RCC 7860 (cell line): ENCODE measurements at regions not wholly inside any gene's neighbourhood (a gene's known extent, or its start where the extent isn't known, plus 50 kb on each side); places are given as distances from the start of the nearest gene placed in this dataset.

ENCODE experiments used
- DNase-seq: peaks from one replicate; pipeline ENCODE4 v3.0.0-alpha.2; 2015; ENCODE audit warnings: low spot score
- FAIRE-seq: peaks from 2 replicates; lab custom pipeline; 2012; peaks lifted over from hg19 to GRCh38; lab: Jason Lieb, UNC

- DNase-seq (no peak), FAIRE-seq (no peak)
Observed at GRCh38 chr7:142606081-142606480, 143.2 kb upstream of the PRSS1 start.

GRCh38 chr7:142604671-142605070 is 144.6 kb upstream of the PRSS1 start:
- DNase-seq (no peak), FAIRE-seq (no peak)

GRCh38 chr7:142603870-142604448 is 145.3 kb upstream of the PRSS1 start:
- peak; percentile 38 for DNase-seq
- FAIRE-seq, result no peak

- FAIRE-seq, result no peak
- DNase-seq, result no peak
Observed at GRCh38 chr7:142602756-142603155, 146.5 kb upstream of the PRSS1 start.

GRCh38 chr7:142602183-142602582 is 147.1 kb upstream of the PRSS1 start:
- no peak for DNase-seq
- no peak for FAIRE-seq

- FAIRE-seq, result no peak
- peak; percentile 31 for DNase-seq
Observed at GRCh38 chr7:142598297-142598696, 151.0 kb upstream of the PRSS1 start.

- FAIRE-seq (no peak), DNase-seq (no peak)
Observed at GRCh38 chr7:142597547-142597946, 151.7 kb upstream of the PRSS1 start.

GRCh38 chr7:142595816-142596516 is 153.3 kb upstream of the PRSS1 start:
- DNase-seq (no peak), FAIRE-seq (no peak)

GRCh38 chr7:142594078-142594477 is 155.2 kb upstream of the PRSS1 start:
- FAIRE-seq (no peak), DNase-seq (no peak)

- no peak for FAIRE-seq
- DNase-seq, result no peak
Observed at GRCh38 chr7:142593106-142593505, 156.2 kb upstream of the PRSS1 start.

- DNase-seq (no peak), FAIRE-seq (no peak)
Observed at GRCh38 chr7:142592664-142593063, 156.6 kb upstream of the PRSS1 start.

GRCh38 chr7:142592231-142592630 is 157.0 kb upstream of the PRSS1 start:
- FAIRE-seq (no peak), DNase-seq (no peak)

- DNase-seq, result no peak
Observed at GRCh38 chr7:142590830-142591457, 158.3 kb upstream of the PRSS1 start.

GRCh38 chr7:142590077-142590476 is 159.2 kb upstream of the PRSS1 start:
- FAIRE-seq, result no peak

More at GRCh38 chr7:142590830-142591457, 158.3 kb upstream of the PRSS1 start:
- no peak for FAIRE-seq

GRCh38 chr7:142587578-142588191 is 161.6 kb upstream of the PRSS1 start:
- peak; percentile 71 for DNase-seq
- FAIRE-seq, result no peak

More at GRCh38 chr7:142590077-142590476, 159.2 kb upstream of the PRSS1 start:
- DNase-seq, result no peak

GRCh38 chr7:142586611-142587010 is 162.7 kb upstream of the PRSS1 start:
- no peak for FAIRE-seq
- DNase-seq, result no peak

GRCh38 chr7:142585425-142585824 is 163.8 kb upstream of the PRSS1 start:
- no peak for FAIRE-seq
- no peak for DNase-seq

- FAIRE-seq (no peak), DNase-seq (no peak)
Observed at GRCh38 chr7:142584765-142585164, 164.5 kb upstream of the PRSS1 start.

GRCh38 chr7:142583446-142583845 is 165.8 kb upstream of the PRSS1 start:
- FAIRE-seq, result no peak
- DNase-seq, result peak; percentile 92

GRCh38 chr7:142582351-142582750 is 166.9 kb upstream of the PRSS1 start:
- DNase-seq (no peak), FAIRE-seq (no peak)

GRCh38 chr7:142581341-142581740 is 167.9 kb upstream of the PRSS1 start:
- FAIRE-seq (no peak), DNase-seq (no peak)

GRCh38 chr7:142579946-142580345 is 169.3 kb upstream of the PRSS1 start:
- no peak for FAIRE-seq

More at GRCh38 chr7:142579946-142580345, 169.3 kb upstream of the PRSS1 start:
- no peak for DNase-seq
